HG02642 (cell line): ENCODE measurements at regions not wholly inside any gene's neighbourhood (a gene's known extent, or its start where the extent isn't known, plus 50 kb on each side); places are given as distances from the start of the nearest gene placed in this dataset.

Experiments used
- ATAC-seq: cut with Tn5 transposase; IDR thresholded peaks from one replicate; pipeline ENCODE4 v1.9.1; 2021; ENCODE audit warnings: mild to moderate bottlenecking; ENCODE audit not compliant: unreplicated experiment, poor library complexity

DNA sequence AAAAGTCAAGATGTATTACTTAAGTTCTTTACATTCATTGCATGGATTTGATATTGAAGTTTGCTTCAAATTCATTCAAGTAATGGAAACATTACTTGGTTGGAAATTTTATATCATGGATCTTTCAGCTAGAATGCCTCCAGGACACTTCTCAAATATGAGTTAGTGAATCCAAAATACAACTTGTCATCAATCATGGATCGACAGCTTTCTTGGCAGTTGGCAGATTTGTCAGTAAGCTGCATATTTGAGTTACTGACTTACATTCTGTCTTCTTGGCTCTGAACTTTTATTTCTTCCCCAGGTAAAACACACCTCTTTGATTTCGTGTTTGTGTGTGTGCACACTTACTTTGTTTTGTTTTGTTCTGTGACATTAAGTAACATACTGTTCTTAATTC lies 1171.1 kb downstream of the TAF11L14 start:
- no peak for ATAC-seq

DNA sequence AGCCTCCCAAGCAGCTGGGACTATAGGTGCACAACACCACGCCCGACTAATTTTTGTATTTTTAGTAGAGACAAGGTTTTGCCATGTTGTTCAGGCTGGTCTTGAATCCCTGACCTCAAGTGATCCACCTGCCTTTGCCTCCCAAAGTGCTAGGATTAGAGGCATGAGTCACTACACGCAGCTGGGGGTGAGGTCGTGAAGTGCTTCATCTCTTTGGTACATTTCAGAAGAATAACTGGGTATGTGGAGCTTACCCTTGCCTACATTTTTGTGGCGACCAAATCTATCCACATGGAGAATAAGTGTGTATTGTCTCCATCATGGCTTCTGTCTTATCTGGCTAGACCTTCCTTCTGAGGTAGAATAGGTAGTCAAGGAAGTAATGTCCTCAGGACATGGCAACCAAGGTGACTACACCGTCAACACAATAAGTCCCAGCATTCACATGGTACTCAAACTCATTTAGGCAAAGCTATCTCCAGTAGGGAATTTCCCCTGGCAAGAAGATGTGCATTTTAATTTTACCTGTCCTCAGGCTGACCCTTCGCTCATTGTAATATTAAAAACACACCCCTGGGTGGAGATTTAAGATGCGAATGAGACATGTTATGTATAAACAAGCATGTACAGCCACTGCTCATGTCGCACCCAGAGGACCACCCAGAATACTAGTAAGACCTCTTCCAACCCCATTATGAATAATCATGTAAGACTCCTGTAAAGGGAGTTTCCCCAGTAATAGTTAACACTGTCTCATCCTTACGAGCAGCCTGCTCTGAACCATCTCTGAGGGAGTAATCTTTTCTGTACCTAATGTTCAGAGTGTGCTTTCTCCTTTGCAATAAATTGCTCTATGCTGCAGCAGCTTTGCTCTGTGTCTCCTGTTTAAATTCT lies 1173.2 kb downstream of the TAF11L14 start:
- ATAC-seq, result no peak

DNA sequence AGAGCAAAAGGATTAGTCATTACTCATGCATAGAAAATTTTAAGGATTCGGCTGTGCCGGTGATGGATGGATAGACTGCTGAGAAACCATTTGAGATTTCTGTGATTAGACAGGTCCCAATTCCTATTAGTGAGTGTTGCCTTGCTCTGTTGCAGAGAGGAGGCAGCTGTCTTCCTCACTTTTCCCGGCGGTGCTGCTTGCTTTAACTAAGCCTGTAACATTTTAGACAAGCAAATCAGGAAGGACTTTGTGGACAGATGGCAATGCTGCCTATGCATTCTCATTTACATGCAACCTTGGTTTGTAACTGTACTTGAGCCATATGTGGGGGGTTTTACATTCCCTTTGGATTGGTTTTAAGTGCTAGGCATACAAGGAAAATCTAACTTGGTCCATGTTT lies 1176.3 kb downstream of the CDH18 start:
- ATAC-seq, result no peak

GRCh38 chr5:18828351-18828750 lies 1159.6 kb downstream of the CDH18 start:
- no peak for ATAC-seq

DNA sequence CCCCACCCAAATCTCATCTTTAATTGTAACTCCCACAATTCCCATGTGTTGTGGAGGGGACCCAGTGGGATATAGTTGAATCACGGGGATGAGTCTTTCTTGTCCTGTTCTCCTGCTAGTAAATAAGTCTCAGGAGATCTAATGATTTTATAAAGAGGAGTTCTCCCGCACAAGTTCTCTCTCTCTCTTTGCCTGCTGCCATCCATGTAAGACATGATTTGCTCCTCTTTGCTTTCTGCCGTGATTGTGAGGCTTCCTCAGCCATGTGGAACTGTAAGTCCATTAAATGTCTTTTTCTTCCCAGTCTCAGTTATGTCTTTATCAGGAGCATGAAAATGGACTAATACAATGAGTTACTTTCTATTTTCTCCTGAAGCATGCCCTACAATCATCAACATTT lies 1158.5 kb downstream of the CDH18 start:
- no peak for ATAC-seq

DNA sequence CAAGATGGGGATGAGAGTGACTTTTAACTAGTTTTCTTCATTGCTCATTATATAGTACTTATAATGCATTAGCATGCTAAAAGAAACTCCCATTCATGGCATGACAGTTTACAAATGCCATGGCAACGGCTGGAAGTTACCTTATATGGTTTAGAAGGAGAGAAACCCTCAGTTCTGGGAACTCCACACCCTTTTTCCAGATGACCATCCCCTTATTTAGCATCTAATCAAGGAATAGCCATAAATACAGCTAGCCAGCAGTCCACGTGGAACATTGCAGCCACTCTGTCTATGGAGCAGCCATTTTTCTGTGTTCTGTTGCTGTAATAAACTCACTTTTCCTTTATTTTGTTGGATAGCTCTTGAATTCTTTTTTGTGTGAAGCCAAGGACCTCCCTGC lies 1137.8 kb downstream of the CDH18 start:
- no peak for ATAC-seq

DNA sequence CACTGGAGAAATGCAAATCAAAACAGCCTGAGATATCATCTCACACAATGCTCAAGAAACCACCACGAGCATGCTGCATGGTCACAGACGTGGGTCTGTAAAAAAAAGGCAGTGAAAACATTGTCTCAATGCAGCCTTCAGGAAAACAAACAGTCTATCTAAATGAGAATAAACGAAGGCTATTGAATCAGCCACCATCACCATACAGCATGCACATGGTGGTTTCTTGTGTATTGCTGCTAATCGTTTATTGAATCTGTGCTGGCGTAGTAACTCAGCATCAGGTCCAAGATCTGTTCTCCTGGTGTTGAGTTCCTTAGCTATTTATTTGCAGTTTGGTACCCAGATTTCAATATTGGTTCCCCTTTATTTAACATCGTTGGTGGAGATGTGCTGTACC lies 1115.0 kb downstream of the CDH18 start:
- no peak for ATAC-seq

- ATAC-seq, result no peak
Measured at GRCh38 chr5:18876565-18876964, 1111.4 kb downstream of the CDH18 start.

GRCh38 chr5:18881615-18882014 lies 1106.4 kb downstream of the CDH18 start:
- no peak for ATAC-seq

- no peak for ATAC-seq
Measured at GRCh38 chr5:18882154-18882553, 1105.8 kb downstream of the CDH18 start.

GRCh38 chr5:18888821-18889220 lies 1099.2 kb downstream of the CDH18 start:
- ATAC-seq, result no peak

DNA sequence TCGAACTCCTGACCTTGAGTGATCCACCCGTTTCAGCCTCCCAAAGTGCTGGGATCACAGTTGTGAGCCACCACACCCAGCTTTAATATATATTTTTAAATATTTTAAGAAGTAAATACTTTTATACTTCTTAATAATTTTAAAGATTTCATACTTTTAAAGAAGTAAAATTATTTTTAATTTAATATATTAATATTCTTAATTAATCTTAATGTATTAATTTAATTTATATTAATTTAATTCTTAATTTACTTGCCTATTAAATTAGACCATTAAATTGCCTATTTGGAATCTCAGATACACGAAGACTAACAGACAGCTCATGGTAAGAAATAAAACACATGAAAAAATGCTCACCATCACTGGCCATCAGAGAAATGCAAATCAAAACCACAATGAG lies 1087.4 kb downstream of the CDH18 start:
- no peak for ATAC-seq

DNA sequence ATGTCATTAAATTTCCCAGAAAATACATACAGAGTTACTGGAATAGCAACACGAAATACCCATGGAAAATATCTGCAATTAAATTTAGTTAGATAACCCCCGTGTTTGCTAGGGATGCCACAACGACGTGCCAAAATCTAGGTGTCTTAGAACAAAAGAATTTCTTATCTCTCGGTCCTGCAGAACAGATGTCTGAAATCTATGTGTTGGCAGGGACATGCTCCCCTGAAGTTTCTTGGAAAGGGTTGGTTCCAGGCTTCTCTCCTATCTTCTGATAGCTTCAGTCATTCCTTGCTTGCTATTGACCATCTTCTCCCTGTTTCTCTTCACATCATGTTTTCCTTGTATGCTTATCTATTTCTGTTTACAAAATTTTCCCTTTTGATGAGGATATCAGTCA lies 1067.0 kb downstream of the CDH18 start:
- ATAC-seq, result no peak

- no peak for ATAC-seq
Measured at GRCh38 chr5:18932081-18932480, 1055.9 kb downstream of the CDH18 start.

- no peak for ATAC-seq
Measured at GRCh38 chr5:18944771-18945170, 1043.2 kb downstream of the CDH18 start.

DNA sequence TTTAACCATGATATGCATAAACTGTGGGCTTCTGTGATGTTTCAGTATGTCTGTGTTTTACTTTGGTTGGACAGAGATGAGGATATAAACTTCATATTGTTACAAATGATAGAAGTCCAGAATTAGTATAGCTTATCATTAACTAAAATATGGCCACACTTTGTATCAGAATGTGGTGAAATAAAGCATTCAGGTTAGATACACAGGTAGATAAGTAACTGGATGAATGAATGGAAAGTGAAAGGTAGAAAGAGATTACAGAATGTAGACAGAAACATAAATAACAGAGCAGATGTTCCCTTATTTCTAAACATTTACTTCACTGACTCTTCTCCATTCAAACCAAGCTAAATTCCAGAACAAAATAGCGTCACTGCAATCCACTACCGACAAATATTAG lies 1033.8 kb downstream of the CDH18 start:
- ATAC-seq, result no peak

- ATAC-seq, result no peak
Measured at GRCh38 chr5:18959535-18959934, 1028.5 kb downstream of the CDH18 start.

DNA sequence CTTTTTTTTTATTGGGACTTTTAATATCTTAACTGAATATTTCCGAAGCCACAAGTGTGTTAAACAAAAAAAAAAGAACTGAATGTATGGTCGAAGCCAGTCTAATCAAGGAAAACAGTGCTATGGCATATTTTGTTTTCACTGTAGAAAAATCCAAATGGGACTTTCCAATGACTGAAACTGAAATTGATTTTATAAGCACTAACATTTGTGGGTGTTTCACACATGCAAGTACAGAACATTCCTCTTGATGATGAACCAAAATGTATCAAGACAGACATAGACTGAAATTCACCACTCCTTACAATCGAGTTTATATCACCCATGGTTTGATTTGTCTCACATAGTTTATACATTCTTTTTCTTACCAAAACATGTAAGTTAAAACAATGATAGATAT lies 1026.8 kb downstream of the CDH18 start:
- no peak for ATAC-seq

DNA sequence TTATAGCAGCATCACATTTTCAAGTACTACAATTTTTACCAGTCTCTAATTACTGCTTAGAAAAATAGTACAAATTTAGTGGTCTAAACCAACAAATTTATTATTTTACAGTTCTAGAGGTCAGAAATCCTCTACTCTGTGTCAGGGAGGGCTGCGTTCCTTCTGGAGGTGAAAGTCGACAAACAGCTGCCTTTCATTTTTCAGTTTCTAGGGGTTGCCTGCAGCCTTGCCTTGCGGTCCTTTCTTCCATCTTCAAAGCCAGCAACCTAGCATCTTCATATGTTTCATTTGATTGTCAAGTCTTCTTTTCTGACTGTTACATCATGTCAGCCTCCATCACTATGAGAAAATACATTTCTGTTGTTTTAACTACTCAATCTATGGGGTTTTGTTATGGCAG lies 1022.1 kb downstream of the CDH18 start:
- no peak for ATAC-seq

DNA sequence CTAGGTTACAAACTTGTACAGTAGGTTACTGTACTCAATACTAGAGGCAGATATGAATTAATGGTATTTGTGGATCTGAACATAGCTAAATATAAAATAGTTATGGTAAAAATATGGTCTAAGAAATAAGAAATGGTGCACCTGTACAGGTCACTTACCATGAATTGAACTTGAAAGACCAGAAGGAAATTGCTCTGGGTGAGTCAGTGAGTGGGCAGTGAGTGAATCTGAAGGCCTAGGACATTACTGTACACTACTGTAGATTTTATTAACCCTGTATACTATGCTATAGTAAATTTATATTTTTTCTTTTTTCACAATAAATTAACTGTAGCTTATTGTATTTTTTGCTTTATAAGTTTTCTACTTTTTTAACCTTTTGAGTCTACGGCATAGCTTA lies 1020.4 kb downstream of the CDH18 start:
- ATAC-seq, result no peak

- ATAC-seq, result no peak
Measured at GRCh38 chr5:18968966-18969365, 1019.0 kb downstream of the CDH18 start.

DNA sequence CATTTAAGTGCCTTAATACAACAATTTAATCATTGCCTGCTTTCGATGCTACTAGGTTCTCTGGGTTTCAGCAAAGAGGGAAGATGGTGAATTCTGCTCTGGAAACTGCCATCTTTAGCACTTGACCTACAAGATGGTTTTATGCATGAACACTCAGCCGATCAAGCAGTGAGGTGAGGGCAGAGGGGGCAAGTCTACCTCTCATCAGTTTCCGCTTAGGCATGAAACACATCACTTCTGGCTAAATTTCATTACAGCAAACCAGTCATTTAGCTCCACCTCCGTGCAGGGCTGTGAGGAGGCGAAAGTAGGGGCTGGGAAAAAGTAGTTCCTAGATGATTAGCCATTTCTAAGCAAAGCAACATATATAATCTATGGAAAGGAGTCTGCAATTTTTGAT lies 1018.0 kb downstream of the CDH18 start:
- no peak for ATAC-seq
